ENCODE measurements at regions not wholly inside any gene's neighbourhood (a gene's known extent, or its start where the extent isn't known, plus 50 kb on each side); places are given as distances from the start of the nearest gene placed in this dataset.

- no peak for TF ChIP-seq CTCF (conservative IDR thresholded peaks at IDR 0.05; ENCODE audit: low read depth, low read length)
- no peaks in the 10 kb centered on the region for H3K4me1 ChIP-seq (ENCODE audit: low read depth, poor library complexity, severe bottlenecking)
- no peaks in the 10 kb centered on the region for H3K27me3 ChIP-seq (ENCODE audit: insufficient read depth, low read depth)
- no peak overlapping the region for H3K4me3 ChIP-seq (IDR thresholded peaks at IDR 0.05; ENCODE audit: insufficient read depth, low read depth, low read length)
- no peak overlapping the region for H3K4me2 ChIP-seq
- H3K79me2 ChIP-seq (ENCODE audit: insufficient read depth, low read depth) = no peaks in the 10 kb centered on the region
- H3K27ac ChIP-seq = no peak overlapping the region
- no peaks in the 10 kb centered on the region for H3K36me3 ChIP-seq (ENCODE audit: insufficient read depth)
- H2AFZ ChIP-seq (ENCODE audit: low read depth) = no peak overlapping the region
- H3K9ac ChIP-seq = no peak overlapping the region
- no peaks in the 10 kb centered on the region for H4K20me1 ChIP-seq (ENCODE audit: insufficient read depth)
Observed at GRCh38 chrX:67104982-67105757, 438.7 kb upstream of the AR start.

- no peak overlapping the region for H3K4me3 ChIP-seq (IDR thresholded peaks at IDR 0.05; ENCODE audit: insufficient read depth, low read depth, low read length)
Observed at GRCh38 chrX:67100031-67100884, 443.6 kb upstream of the AR start.

GRCh38 chrX:67094061-67094460 lies 449.8 kb upstream of the AR start:
- Histone ChIP-seq H3K4me2 (no peak overlapping the region), H2AFZ (ENCODE audit: low read depth) (no peak overlapping the region), H3K9ac (no peak overlapping the region), H3K4me3 (IDR thresholded peaks at IDR 0.05; ENCODE audit: insufficient read depth, low read depth, low read length) (no peak overlapping the region), H3K36me3 (ENCODE audit: insufficient read depth) (no peaks in the 10 kb centered on the region), H3K27me3 (ENCODE audit: insufficient read depth, low read depth) (no peaks in the 10 kb centered on the region), H3K4me1 (ENCODE audit: low read depth, poor library complexity, severe bottlenecking) (no peaks in the 10 kb centered on the region), H3K79me2 (ENCODE audit: insufficient read depth, low read depth) (no peaks in the 10 kb centered on the region), H3K27ac (no peak overlapping the region), H4K20me1 (ENCODE audit: insufficient read depth) (no peaks in the 10 kb centered on the region)
- TF ChIP-seq CTCF (conservative IDR thresholded peaks at IDR 0.05; ENCODE audit: low read depth, low read length) = no peak

More at GRCh38 chrX:67100031-67100884, 443.6 kb upstream of the AR start:
- Histone ChIP-seq H2AFZ (ENCODE audit: low read depth) (no peak overlapping the region), H4K20me1 (ENCODE audit: insufficient read depth) (no peaks in the 10 kb centered on the region), H3K79me2 (ENCODE audit: insufficient read depth, low read depth) (no peaks in the 10 kb centered on the region), H3K27me3 (ENCODE audit: insufficient read depth, low read depth) (no peaks in the 10 kb centered on the region), H3K27ac (no peak overlapping the region), H3K4me2 (no peak overlapping the region), H3K4me1 (ENCODE audit: low read depth, poor library complexity, severe bottlenecking) (no peaks in the 10 kb centered on the region), H3K36me3 (ENCODE audit: insufficient read depth) (no peaks in the 10 kb centered on the region), H3K9ac (no peak overlapping the region)
- no peak for TF ChIP-seq CTCF (conservative IDR thresholded peaks at IDR 0.05; ENCODE audit: low read depth, low read length)

- no peak overlapping the region for H3K4me2 ChIP-seq
- TF ChIP-seq CTCF (conservative IDR thresholded peaks at IDR 0.05; ENCODE audit: low read depth, low read length) = no peak
Observed at GRCh38 chrX:67050760-67051159, 411.9 kb upstream of the EDA2R start.

More at GRCh38 chrX:67050760-67051159, 411.9 kb upstream of the EDA2R start:
- Histone ChIP-seq H3K79me2 (ENCODE audit: insufficient read depth, low read depth) (no peaks in the 10 kb centered on the region), H3K9ac (no peak overlapping the region), H3K27ac (no peak overlapping the region), H3K27me3 (ENCODE audit: insufficient read depth, low read depth) (no peaks in the 10 kb centered on the region), H4K20me1 (ENCODE audit: insufficient read depth) (no peaks in the 10 kb centered on the region), H3K4me1 (ENCODE audit: low read depth, poor library complexity, severe bottlenecking) (no peaks in the 10 kb centered on the region), H2AFZ (ENCODE audit: low read depth) (no peak overlapping the region), H3K36me3 (ENCODE audit: insufficient read depth) (no peaks in the 10 kb centered on the region), H3K4me3 (IDR thresholded peaks at IDR 0.05; ENCODE audit: insufficient read depth, low read depth, low read length) (no peak overlapping the region)
